ENCODE measurements at regions not wholly inside any gene's neighbourhood (a gene's known extent, or its start where the extent isn't known, plus 50 kb on each side); places are given as distances from the start of the nearest gene placed in this dataset.

DNA sequence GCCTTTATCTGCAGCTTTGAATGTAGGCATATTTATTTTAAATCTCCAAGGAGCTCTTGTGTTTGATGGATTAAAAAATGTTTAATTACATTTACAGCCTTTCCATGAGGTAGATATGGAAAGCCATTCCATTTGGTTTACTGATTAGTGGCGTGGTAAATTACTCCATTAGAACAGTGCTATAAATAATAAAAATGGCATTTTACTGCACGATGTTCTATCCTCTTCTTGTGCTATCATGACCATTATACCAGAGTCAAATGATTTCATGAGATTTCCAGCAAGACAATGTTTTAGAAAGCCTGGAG lies 250.9 kb upstream of the HTR2A start:
- H3K36me3 ChIP-seq: no peaks in the 10 kb centered on the region
- TF ChIP-seq, protein P1, sequence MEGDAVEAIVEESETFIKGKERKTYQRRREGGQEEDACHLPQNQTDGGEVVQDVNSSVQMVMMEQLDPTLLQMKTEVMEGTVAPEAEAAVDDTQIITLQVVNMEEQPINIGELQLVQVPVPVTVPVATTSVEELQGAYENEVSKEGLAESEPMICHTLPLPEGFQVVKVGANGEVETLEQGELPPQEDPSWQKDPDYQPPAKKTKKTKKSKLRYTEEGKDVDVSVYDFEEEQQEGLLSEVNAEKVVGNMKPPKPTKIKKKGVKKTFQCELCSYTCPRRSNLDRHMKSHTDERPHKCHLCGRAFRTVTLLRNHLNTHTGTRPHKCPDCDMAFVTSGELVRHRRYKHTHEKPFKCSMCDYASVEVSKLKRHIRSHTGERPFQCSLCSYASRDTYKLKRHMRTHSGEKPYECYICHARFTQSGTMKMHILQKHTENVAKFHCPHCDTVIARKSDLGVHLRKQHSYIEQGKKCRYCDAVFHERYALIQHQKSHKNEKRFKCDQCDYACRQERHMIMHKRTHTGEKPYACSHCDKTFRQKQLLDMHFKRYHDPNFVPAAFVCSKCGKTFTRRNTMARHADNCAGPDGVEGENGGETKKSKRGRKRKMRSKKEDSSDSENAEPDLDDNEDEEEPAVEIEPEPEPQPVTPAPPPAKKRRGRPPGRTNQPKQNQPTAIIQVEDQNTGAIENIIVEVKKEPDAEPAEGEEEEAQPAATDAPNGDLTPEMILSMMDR (IDR thresholded peaks at IDR 0.05): no peak
- TF ChIP-seq POLR2A (IDR thresholded peaks at IDR 0.05) (no peak), POLR2AphosphoS5 (IDR thresholded peaks at IDR 0.05) (no peak)
- H3K27me3 ChIP-seq: no peaks in the 10 kb centered on the region
- H3K27ac ChIP-seq: no peak overlapping the region
- no peaks in the 10 kb centered on the region for H3K4me1 ChIP-seq
- intact Hi-C loops (cut with DNase I; ENCODE audit: low total_unique reads): no loop called here
- no peaks in the 10 kb centered on the region for H3K9me3 ChIP-seq
- no peak for DNase-seq (ENCODE audit: low spot score in 2 of 2)
- no peak overlapping the region for H3K4me3 ChIP-seq

- intact Hi-C loops (cut with DNase I; ENCODE audit: low total_unique reads): no loop called here
- H3K4me3 ChIP-seq: no peak overlapping the region
- no peaks in the 10 kb centered on the region for H3K36me3 ChIP-seq
- no peaks in the 10 kb centered on the region for H3K4me1 ChIP-seq
- no peak for DNase-seq (ENCODE audit: low spot score in 2 of 2)
- no peak overlapping the region for H3K27ac ChIP-seq
- H3K9me3 ChIP-seq: no peaks in the 10 kb centered on the region
- no peak for TF ChIP-seq POLR2AphosphoS5 (IDR thresholded peaks at IDR 0.05)
- TF ChIP-seq POLR2A (IDR thresholded peaks at IDR 0.05): no peak
- TF ChIP-seq, protein P1 (IDR thresholded peaks at IDR 0.05): no peak
- H3K27me3 ChIP-seq: no peaks in the 10 kb centered on the region
These were observed 250.3 kb upstream of the HTR2A start for GRCh38 chr13:47146991-47147811.

- Histone ChIP-seq H3K27me3 (no peaks in the 10 kb centered on the region), H3K4me1 (no peaks in the 10 kb centered on the region), H3K9me3 (no peaks in the 10 kb centered on the region), H3K4me3 (no peak overlapping the region), H3K36me3 (no peaks in the 10 kb centered on the region), H3K27ac (no peak overlapping the region)
- TF ChIP-seq POLR2A (IDR thresholded peaks at IDR 0.05): no peak
- TF ChIP-seq, protein P1 (IDR thresholded peaks at IDR 0.05): no peak
- intact Hi-C loops (cut with DNase I; ENCODE audit: low total_unique reads): no loop called here
- no peak for DNase-seq (ENCODE audit: low spot score in 2 of 2)
These were observed 249.3 kb upstream of the HTR2A start for GRCh38 chr13:47146136-47146535.

GRCh38 chr13:47144782-47145181 lies 247.9 kb upstream of the HTR2A start:
- Histone ChIP-seq H3K36me3 (no peaks in the 10 kb centered on the region), H3K4me1 (no peaks in the 10 kb centered on the region), H3K4me3 (no peak overlapping the region), H3K27me3 (no peaks in the 10 kb centered on the region), H3K9me3 (no peaks in the 10 kb centered on the region), H3K27ac (no peak overlapping the region)
- TF ChIP-seq, protein P1 (IDR thresholded peaks at IDR 0.05): no peak
- TF ChIP-seq POLR2A (IDR thresholded peaks at IDR 0.05): no peak
- no peak for DNase-seq (ENCODE audit: low spot score in 2 of 2)
- intact Hi-C loops (cut with DNase I; ENCODE audit: low total_unique reads): no loop called here

DNA sequence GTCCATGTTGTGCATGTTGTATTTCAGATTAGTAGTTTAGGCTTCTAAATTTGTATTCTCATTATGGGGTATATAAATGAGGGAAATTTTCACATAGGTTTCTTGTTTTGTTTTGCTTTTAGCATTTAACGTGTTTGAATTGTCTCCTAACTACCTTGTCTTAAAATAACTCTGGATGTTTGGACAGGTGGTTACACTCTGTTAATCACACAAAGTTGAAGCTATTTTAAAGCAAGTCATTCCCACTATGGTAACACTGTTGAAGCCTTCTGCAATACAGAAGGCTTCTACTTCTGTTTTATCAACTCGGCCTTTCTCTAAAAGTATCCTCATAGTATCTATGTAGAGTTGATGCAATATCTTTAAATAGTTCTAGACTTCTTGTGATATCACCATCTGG lies 245.3 kb upstream of the HTR2A start:
- DNase-seq (ENCODE audit: low spot score in 2 of 2): no peak
- intact Hi-C loops (cut with DNase I; ENCODE audit: low total_unique reads): no loop called here
- no peaks in the 10 kb centered on the region for H3K9me3 ChIP-seq
- H3K27me3 ChIP-seq: no peaks in the 10 kb centered on the region
- no peaks in the 10 kb centered on the region for H3K36me3 ChIP-seq
- no peaks in the 10 kb centered on the region for H3K4me1 ChIP-seq
- H3K27ac ChIP-seq: no peak overlapping the region
- no peak overlapping the region for H3K4me3 ChIP-seq
- TF ChIP-seq POLR2A (IDR thresholded peaks at IDR 0.05): no peak
- TF ChIP-seq, protein P1 (IDR thresholded peaks at IDR 0.05): no peak
- no peak for TF ChIP-seq POLR2AphosphoS5 (IDR thresholded peaks at IDR 0.05)
